ENCODE measurements at regions not wholly inside any gene's neighbourhood (a gene's known extent, or its start where the extent isn't known, plus 50 kb on each side); places are given as distances from the start of the nearest gene placed in this dataset.

GRCh38 chr12:11965258-11965910 lies 105.4 kb upstream of the BCL2L14 start:
- no peak for TF ChIP-seq CTCF (IDR thresholded peaks at IDR 0.05; ENCODE audit: insufficient read depth, low read depth, low read length)
- no peak for DNase-seq (ENCODE audit: low read depth)
- H3K4me3 ChIP-seq (ENCODE audit: low read depth, low read length) = no peak overlapping the region

GRCh38 chr12:11967376-11968047 lies 103.2 kb upstream of the BCL2L14 start:
- DNase-seq (ENCODE audit: low read depth) = no peak
- no peak for TF ChIP-seq CTCF (IDR thresholded peaks at IDR 0.05; ENCODE audit: insufficient read depth, low read depth, low read length)
- no peak overlapping the region for H3K4me3 ChIP-seq (ENCODE audit: low read depth, low read length)

GRCh38 chr12:11968048-11968383 lies 102.7 kb upstream of the BCL2L14 start:
- H3K4me3 ChIP-seq (ENCODE audit: low read depth, low read length) = no peak overlapping the region
- no peak for DNase-seq (ENCODE audit: low read depth)
- TF ChIP-seq CTCF (IDR thresholded peaks at IDR 0.05; ENCODE audit: insufficient read depth, low read depth, low read length) = no peak

- no peak for TF ChIP-seq CTCF (IDR thresholded peaks at IDR 0.05; ENCODE audit: insufficient read depth, low read depth, low read length)
- no peak overlapping the region for H3K4me3 ChIP-seq (ENCODE audit: low read depth, low read length)
- no peak for DNase-seq (ENCODE audit: low read depth)
These were observed 102.2 kb upstream of the BCL2L14 start for GRCh38 chr12:11968516-11968915.

GRCh38 chr12:11969437-11970154 lies 101.1 kb upstream of the BCL2L14 start:
- no peak for TF ChIP-seq CTCF (IDR thresholded peaks at IDR 0.05; ENCODE audit: insufficient read depth, low read depth, low read length)
- H3K4me3 ChIP-seq (ENCODE audit: low read depth, low read length) = no peak overlapping the region
- DNase-seq (ENCODE audit: low read depth) = no peak

GRCh38 chr12:11970155-11970520 lies 100.6 kb upstream of the BCL2L14 start:
- TF ChIP-seq CTCF (IDR thresholded peaks at IDR 0.05; ENCODE audit: insufficient read depth, low read depth, low read length) = no peak
- DNase-seq (ENCODE audit: low read depth) = no peak
- H3K4me3 ChIP-seq (ENCODE audit: low read depth, low read length) = no peak overlapping the region
